Progenitor cell of endocrine pancreas (in vitro differentiated cells): ENCODE measurements at regions not wholly inside any gene's neighbourhood (a gene's known extent, or its start where the extent isn't known, plus 50 kb on each side); places are given as distances from the start of the nearest gene placed in this dataset.
A peak's percentile ranks its signal among the peaks of the same experiment; 100 is the strongest.

Experiments used
- DNase-seq: peaks from one replicate; pipeline ENCODE4 v3.0.0; 2021; ENCODE audit warnings: low spot score; ENCODE audit not compliant: unreplicated experiment
- H3K27ac Mint-ChIP-seq: 2 replicates; pipeline ENCODE4 v1.8.0; 2021; ENCODE audit warnings: mild to moderate bottlenecking, moderate library complexity, mixed read lengths
- H3K27me3 Mint-ChIP-seq: 2 replicates; pipeline ENCODE4 v1.8.0; 2021; ENCODE audit warnings: mixed read lengths
- H3K36me3 Mint-ChIP-seq: 2 replicates; pipeline ENCODE4 v1.8.0; 2022; ENCODE audit warnings: mixed read lengths; ENCODE audit not compliant: insufficient read depth
- H3K4me1 Mint-ChIP-seq: 2 replicates; pipeline ENCODE4 v1.8.0; 2021; ENCODE audit warnings: low read depth, mixed read lengths
- H3K4me3 Mint-ChIP-seq: 2 replicates; pipeline ENCODE4 v1.8.0; 2021; ENCODE audit warnings: low read depth, mild to moderate bottlenecking, moderate library complexity, mixed read lengths
- H3K9me3 Mint-ChIP-seq: 2 replicates; pipeline ENCODE4 v1.8.0; 2021; ENCODE audit warnings: low read depth, mixed read lengths
- TF ChIP-seq, protein P1 (sequence below): fragments of 200-600 bp; sonication (generic); IDR thresholded peaks from one replicate; pipeline ENCODE4 v1.5.0; 2021; ENCODE audit warnings: antibody characterized with exemption, mild to moderate bottlenecking; ENCODE audit not compliant: unreplicated experiment

DNA sequence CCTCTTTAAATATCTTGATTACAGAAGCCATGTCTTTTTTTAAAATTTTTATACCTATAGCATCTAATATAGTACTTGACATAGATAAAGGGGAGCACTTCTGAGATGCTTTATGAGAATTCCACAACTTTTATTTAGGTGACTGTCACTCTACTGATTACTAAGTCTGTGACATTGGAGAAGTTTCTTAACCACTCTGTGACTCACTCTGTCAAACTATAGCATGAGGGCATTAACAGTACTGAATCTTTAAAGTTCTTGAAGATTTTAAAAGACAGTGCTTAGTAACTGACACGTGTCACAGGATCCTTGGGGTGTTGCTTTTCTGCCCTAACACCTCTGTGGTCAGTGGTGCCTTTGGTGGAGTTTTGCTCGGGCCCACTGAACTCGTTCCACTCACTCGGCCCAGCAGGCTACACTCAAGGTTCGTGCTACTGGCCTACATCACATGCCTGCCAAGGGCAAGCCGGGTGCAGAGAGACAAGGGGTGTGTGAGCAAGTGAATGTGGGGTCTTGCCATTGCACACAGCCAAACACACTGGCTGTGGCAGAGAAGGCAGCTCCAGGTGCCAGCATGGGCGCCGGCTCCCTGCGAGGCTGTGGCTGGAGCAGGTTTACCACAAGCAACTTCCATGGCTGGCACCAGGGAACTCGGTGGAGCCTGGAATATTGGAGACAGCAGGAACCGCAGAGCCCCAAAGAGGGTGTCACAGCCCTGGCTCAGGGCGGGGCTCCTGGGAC is 734.0 kb upstream of the CDH7 start:
- TF ChIP-seq, protein P1, sequence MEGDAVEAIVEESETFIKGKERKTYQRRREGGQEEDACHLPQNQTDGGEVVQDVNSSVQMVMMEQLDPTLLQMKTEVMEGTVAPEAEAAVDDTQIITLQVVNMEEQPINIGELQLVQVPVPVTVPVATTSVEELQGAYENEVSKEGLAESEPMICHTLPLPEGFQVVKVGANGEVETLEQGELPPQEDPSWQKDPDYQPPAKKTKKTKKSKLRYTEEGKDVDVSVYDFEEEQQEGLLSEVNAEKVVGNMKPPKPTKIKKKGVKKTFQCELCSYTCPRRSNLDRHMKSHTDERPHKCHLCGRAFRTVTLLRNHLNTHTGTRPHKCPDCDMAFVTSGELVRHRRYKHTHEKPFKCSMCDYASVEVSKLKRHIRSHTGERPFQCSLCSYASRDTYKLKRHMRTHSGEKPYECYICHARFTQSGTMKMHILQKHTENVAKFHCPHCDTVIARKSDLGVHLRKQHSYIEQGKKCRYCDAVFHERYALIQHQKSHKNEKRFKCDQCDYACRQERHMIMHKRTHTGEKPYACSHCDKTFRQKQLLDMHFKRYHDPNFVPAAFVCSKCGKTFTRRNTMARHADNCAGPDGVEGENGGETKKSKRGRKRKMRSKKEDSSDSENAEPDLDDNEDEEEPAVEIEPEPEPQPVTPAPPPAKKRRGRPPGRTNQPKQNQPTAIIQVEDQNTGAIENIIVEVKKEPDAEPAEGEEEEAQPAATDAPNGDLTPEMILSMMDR = no peak
- H3K36me3 Mint-ChIP-seq = no peaks in the 10 kb centered on the region
- no peak for DNase-seq
- H3K9me3 Mint-ChIP-seq = peaks cover 4% of the 10 kb centered on the region
- no peaks in the 10 kb centered on the region for H3K4me1 Mint-ChIP-seq
- no peaks in the 10 kb centered on the region for H3K27me3 Mint-ChIP-seq
- no peak overlapping the region for H3K27ac Mint-ChIP-seq
- H3K4me3 Mint-ChIP-seq = no peak overlapping the region

DNA sequence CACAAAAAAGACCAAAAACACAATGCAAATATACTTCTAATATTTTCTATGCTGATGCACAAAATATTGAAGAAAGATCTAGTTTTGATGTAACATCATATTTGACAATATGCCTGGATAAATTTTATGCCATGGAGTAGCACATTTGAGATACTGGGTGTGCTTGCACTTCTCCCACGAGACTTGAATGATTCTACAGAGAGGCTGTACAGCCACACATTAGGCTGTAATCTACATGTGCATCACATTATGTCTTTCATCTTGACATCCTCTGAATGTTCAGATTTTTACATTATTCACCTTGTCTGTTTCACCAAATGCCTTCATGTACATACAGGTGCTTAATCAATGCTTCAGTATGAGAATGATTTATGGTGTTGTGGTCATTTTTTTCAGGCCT is 756.4 kb upstream of the CDH7 start:
- no peak for DNase-seq
- H3K9me3 Mint-ChIP-seq = no peaks in the 10 kb centered on the region
- peak overlapping the region; percentile 53 for H3K27ac Mint-ChIP-seq
- H3K36me3 Mint-ChIP-seq = no peaks in the 10 kb centered on the region
- H3K27me3 Mint-ChIP-seq = no peaks in the 10 kb centered on the region
- peaks cover 21% of the 10 kb centered on the region for H3K4me1 Mint-ChIP-seq
- TF ChIP-seq, protein P1 = no peak
- H3K4me3 Mint-ChIP-seq = no peak overlapping the region

DNA sequence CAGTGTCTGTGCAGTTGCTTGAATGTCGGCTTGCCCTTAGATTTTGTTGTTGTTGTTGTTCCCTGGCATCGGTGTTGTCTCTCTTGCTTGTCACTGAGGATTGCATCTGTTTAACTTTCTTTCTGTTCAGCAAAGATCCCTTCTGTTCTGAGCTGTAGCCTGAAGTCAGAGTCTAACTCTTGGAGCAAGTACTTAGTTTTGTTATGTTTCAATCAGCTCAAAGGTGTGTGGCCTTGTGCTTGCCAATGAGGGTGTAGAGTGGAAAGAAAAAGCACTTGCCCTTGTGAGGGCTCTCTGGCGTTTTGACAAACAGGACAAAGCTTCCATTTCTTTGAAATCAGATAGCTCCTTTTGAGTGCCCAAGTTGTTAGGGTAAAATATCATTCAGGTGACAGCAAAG is 757.1 kb upstream of the CDH7 start:
- no peaks in the 10 kb centered on the region for H3K36me3 Mint-ChIP-seq
- no peaks in the 10 kb centered on the region for H3K9me3 Mint-ChIP-seq
- peak overlapping the region; percentile 53 for H3K27ac Mint-ChIP-seq
- DNase-seq = no peak
- no peak overlapping the region for H3K4me3 Mint-ChIP-seq
- no peaks in the 10 kb centered on the region for H3K27me3 Mint-ChIP-seq
- TF ChIP-seq, protein P1 = no peak
- peaks cover 21% of the 10 kb centered on the region for H3K4me1 Mint-ChIP-seq

DNA sequence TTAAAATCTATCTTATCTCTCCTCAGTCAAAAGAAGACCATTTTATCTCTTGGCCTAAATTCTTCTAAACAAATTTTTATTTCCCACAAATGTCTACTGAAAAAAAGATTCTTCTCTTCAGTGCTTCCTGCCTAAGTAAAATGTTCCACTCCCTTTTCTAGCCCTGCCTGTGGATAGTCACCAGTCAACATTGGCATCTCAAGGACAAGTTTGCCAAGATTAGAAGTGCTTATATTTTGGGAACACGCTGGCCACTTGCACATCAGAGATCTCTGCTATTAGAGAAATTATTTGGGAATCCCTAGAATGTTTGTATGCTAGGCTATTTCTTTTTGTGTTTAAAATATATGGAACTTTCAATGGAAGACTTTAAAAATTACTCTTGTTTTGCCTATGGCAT is 758.2 kb upstream of the CDH7 start:
- DNase-seq = no peak
- no peak overlapping the region for H3K4me3 Mint-ChIP-seq
- H3K4me1 Mint-ChIP-seq = peaks cover 18% of the 10 kb centered on the region
- TF ChIP-seq, protein P1 = no peak
- H3K9me3 Mint-ChIP-seq = no peaks in the 10 kb centered on the region
- no peaks in the 10 kb centered on the region for H3K27me3 Mint-ChIP-seq
- no peaks in the 10 kb centered on the region for H3K36me3 Mint-ChIP-seq
- no peak overlapping the region for H3K27ac Mint-ChIP-seq

DNA sequence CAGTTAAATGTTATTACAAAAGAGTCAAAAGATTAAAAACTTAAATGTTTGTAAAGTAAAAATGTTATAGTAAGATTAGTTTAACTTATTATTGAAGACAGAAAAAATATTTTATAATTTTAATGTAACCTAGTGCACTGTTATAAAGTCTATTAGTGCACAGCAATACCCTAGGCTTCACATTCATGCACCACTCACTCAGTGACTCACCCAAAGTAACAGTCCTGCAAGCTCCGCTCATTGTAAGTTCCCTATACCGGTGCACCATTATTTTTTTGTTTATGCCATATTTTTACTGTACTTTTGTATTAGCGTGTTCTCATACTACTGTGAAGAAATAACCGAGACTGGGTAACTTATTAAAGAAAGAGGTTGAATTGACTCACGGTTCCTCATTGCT is 759.7 kb upstream of the CDH7 start:
- no peaks in the 10 kb centered on the region for H3K36me3 Mint-ChIP-seq
- no peak overlapping the region for H3K27ac Mint-ChIP-seq
- no peaks in the 10 kb centered on the region for H3K27me3 Mint-ChIP-seq
- no peak for DNase-seq
- H3K9me3 Mint-ChIP-seq = no peaks in the 10 kb centered on the region
- no peak overlapping the region for H3K4me3 Mint-ChIP-seq
- H3K4me1 Mint-ChIP-seq = peaks cover 18% of the 10 kb centered on the region
- TF ChIP-seq, protein P1 = no peak
